ENCODE measurements at regions not wholly inside any gene's neighbourhood (a gene's known extent, or its start where the extent isn't known, plus 50 kb on each side); places are given as distances from the start of the nearest gene placed in this dataset.

DNA sequence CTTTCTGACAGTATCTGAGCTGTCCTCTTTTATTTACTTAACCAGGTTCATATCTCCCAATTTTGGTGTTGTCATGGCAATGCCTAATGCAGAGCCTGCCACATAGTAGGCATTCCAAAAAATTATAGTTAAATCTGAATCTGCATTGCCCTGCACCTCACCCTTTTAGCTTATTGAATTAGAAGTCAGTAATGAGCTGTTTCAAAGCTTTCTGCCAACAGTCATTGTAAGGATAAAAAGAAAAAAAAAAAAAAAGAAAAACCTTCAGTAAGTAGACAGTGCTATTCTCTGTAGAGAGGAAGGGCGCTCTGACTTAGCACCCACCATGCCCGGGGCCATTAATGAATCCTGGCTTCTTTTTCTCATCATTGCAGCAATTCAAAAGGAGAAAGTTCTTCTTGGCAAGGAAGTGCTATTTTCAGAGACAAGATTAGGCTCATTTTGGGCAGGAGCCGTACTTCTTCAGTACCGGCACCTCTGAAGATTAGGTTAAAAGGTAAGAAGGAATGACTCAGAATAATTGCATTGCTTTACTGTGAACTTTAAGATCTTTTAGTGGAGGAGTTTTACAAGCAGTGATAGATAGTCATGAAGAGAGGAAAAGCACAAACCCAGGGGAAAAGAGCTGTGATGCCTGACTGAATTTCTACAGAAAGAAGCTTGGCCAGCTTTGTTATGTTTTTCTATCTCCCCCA is 2041.2 kb upstream of the PIK3C3 start:
- Histone ChIP-seq H3K9me3 (ENCODE audit: low read depth) (no peaks in the 10 kb centered on the region), H3K36me3 (no peaks in the 10 kb centered on the region), H3K27ac (no peak overlapping the region), H3K27me3 (no peaks in the 10 kb centered on the region), H3K4me3 (no peak overlapping the region), H3K4me1 (ENCODE audit: low read depth) (no peaks in the 10 kb centered on the region)
- no peak for DNase-seq (ENCODE audit: low read depth in 1 of 2, low spot score in 1 of 2)
- TF ChIP-seq, protein P1, sequence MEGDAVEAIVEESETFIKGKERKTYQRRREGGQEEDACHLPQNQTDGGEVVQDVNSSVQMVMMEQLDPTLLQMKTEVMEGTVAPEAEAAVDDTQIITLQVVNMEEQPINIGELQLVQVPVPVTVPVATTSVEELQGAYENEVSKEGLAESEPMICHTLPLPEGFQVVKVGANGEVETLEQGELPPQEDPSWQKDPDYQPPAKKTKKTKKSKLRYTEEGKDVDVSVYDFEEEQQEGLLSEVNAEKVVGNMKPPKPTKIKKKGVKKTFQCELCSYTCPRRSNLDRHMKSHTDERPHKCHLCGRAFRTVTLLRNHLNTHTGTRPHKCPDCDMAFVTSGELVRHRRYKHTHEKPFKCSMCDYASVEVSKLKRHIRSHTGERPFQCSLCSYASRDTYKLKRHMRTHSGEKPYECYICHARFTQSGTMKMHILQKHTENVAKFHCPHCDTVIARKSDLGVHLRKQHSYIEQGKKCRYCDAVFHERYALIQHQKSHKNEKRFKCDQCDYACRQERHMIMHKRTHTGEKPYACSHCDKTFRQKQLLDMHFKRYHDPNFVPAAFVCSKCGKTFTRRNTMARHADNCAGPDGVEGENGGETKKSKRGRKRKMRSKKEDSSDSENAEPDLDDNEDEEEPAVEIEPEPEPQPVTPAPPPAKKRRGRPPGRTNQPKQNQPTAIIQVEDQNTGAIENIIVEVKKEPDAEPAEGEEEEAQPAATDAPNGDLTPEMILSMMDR (IDR thresholded peaks at IDR 0.05; ENCODE audit: low read depth, low read length) = no peak

DNA sequence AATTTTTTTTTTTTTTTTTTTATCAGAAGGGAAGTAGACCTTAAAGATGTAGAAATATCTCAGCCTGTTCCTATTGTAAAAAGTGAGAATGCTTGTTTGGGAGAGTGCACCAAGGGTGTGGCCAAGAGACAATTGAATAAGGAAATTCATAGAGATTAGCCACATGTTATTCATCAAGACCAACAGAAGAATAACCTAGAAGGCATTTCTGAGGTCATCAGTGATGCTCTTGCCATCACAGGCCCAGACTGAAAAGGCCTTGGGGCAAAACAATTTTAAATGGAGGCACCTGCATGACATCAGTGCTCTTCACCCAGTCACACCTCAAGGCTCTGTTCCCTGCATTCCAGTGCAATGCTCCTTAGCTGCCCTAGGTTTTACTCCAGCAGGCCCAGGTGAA is 2043.3 kb upstream of the PIK3C3 start:
- TF ChIP-seq, protein P1 (IDR thresholded peaks at IDR 0.05; ENCODE audit: low read depth, low read length) = no peak
- no peak for DNase-seq (ENCODE audit: low read depth in 1 of 2, low spot score in 1 of 2)
- Histone ChIP-seq H3K27me3 (no peaks in the 10 kb centered on the region), H3K27ac (no peak overlapping the region), H3K4me3 (no peak overlapping the region), H3K9me3 (ENCODE audit: low read depth) (no peaks in the 10 kb centered on the region), H3K4me1 (ENCODE audit: low read depth) (no peaks in the 10 kb centered on the region), H3K36me3 (no peaks in the 10 kb centered on the region)

- no peak for DNase-seq (ENCODE audit: low read depth in 1 of 2, low spot score in 1 of 2)
- no peaks in the 10 kb centered on the region for H3K27me3 ChIP-seq
Measured at GRCh38 chr18:39909706-39910105, 2045.3 kb upstream of the PIK3C3 start.

DNA sequence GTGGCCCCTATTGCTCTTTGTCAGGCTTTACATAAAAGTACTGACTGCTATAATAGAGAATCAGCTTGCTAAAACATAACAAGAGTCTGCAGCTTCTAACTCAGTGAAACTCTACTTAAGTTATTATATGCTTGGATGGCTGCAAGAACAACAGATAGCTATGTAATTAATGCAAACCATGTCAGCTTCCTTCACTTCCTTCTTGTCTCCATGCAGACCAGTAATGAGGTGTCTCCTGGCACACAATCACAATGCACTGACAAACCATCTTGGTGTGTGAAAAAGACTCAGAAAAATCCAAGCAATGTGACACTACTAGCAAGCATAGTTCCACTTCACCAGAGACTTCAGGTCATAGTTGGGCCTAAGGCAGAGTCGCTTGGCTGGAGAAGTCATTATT is 2068.9 kb upstream of the PIK3C3 start:
- Histone ChIP-seq H3K4me3 (no peak overlapping the region), H3K36me3 (no peaks in the 10 kb centered on the region), H3K4me1 (ENCODE audit: low read depth) (no peaks in the 10 kb centered on the region), H3K9me3 (ENCODE audit: low read depth) (no peaks in the 10 kb centered on the region), H3K27ac (no peak overlapping the region), H3K27me3 (no peaks in the 10 kb centered on the region)
- DNase-seq (ENCODE audit: low read depth in 1 of 2, low spot score in 1 of 2) = no peak
- TF ChIP-seq, protein P1 (IDR thresholded peaks at IDR 0.05; ENCODE audit: low read depth, low read length) = no peak

More at GRCh38 chr18:39909706-39910105, 2045.3 kb upstream of the PIK3C3 start:
- H3K4me3 ChIP-seq = no peak overlapping the region
- TF ChIP-seq, protein P1 (IDR thresholded peaks at IDR 0.05; ENCODE audit: low read depth, low read length) = no peak
- no peaks in the 10 kb centered on the region for H3K9me3 ChIP-seq (ENCODE audit: low read depth)
- no peak overlapping the region for H3K27ac ChIP-seq
- no peaks in the 10 kb centered on the region for H3K36me3 ChIP-seq
- H3K4me1 ChIP-seq (ENCODE audit: low read depth) = no peaks in the 10 kb centered on the region

DNA sequence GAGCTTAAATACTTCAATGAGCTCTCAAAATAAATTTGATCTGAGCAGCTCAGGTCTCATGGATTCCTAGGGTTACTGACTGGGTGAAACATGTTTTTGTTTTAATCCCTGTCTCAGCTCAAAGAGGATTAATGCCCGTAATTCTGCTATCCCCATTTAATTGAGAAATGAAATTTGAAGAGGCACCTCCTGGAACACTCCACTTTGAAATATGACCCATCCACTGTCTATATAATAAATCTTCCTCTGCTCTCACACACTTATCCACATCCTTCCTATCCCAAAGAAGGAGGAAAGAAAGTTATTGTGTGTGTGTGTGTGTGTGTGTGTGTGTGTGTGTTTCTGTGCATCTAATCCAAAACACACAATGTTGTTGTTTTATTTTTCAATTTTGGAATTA is 2082.4 kb upstream of the PIK3C3 start:
- TF ChIP-seq, protein P1 (IDR thresholded peaks at IDR 0.05; ENCODE audit: low read depth, low read length) = no peak
- no peaks in the 10 kb centered on the region for H3K27me3 ChIP-seq
- H3K36me3 ChIP-seq = no peaks in the 10 kb centered on the region
- H3K27ac ChIP-seq = no peak overlapping the region
- DNase-seq (ENCODE audit: low read depth in 1 of 2, low spot score in 1 of 2) = no peak
- no peaks in the 10 kb centered on the region for H3K4me1 ChIP-seq (ENCODE audit: low read depth)
- no peaks in the 10 kb centered on the region for H3K9me3 ChIP-seq (ENCODE audit: low read depth)
- H3K4me3 ChIP-seq = no peak overlapping the region

Data from cardiac muscle cell (in vitro differentiated cells and primary cell).